ENCODE measurements at regions not wholly inside any gene's neighbourhood (a gene's known extent, or its start where the extent isn't known, plus 50 kb on each side); places are given as distances from the start of the nearest gene placed in this dataset.

DNA sequence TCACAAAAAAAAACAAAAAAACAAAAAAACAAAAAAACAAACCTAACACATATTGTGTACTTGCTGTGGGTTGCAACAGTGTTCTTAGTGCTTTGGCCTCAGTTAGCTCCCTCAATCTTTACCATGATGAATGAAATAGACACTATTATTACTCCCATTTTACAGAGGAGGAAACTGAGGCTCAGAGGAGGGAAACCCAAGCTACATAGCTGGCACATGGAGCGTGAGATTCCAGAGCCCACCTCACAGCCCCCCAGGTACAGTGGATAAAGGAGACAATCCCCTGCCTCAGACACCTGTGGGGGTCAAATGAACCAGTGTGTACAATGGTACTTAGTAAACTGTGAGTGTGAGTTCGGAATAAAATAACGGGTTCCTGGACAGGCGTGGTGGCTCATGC is 104.9 kb upstream of the SMAD3 start:
- Histone ChIP-seq H2BK15ac (ENCODE audit: low read depth, low read length) (no peak overlapping the region), H2AFZ (ENCODE audit: low read length) (no peak overlapping the region), H3K18ac (ENCODE audit: insufficient read length, low read depth, low read length) (no peak overlapping the region), H2BK120ac (ENCODE audit: low read depth, low read length, poor library complexity, severe bottlenecking) (no peak overlapping the region), H2BK20ac (ENCODE audit: low read depth, low read length, poor library complexity, severe bottlenecking) (no peak overlapping the region), H3K56ac (ENCODE audit: insufficient read length, low read depth, low read length) (no peak overlapping the region), H4K8ac (replicated peaks; ENCODE audit: insufficient read length, low read depth, low read length) (no peak overlapping the region), H3K79me2 (ENCODE audit: insufficient read depth, low read length) (no peaks in the 10 kb centered on the region), H3K23me2 (ENCODE audit: insufficient read length, low read depth, low read length, poor library complexity, severe bottlenecking) (no peaks in the 10 kb centered on the region), H2BK5ac (ENCODE audit: insufficient read length, low read length) (no peak overlapping the region), H3T11ph (ENCODE audit: low read length) (no peak overlapping the region), H3K4me2 (ENCODE audit: insufficient read depth, insufficient read length, low read length) (no peak overlapping the region), H3K79me1 (ENCODE audit: insufficient read depth, low read depth, low read length, poor library complexity, severe bottlenecking) (no peaks in the 10 kb centered on the region), H2BK12ac (ENCODE audit: insufficient read length, low read depth, low read length) (no peak overlapping the region), H3K4ac (ENCODE audit: low read depth, low read length) (no peak overlapping the region), H3K27me3 (ENCODE audit: insufficient read depth, low read length) (no peaks in the 10 kb centered on the region), H3K4me1 (ENCODE audit: insufficient read depth, low read length) (no peaks in the 10 kb centered on the region), H3K27ac (ENCODE audit: insufficient read length, low read depth, low read length) (no peak overlapping the region), H3K9ac (ENCODE audit: extremely low read depth, insufficient read length, low read length) (no peak overlapping the region), H4K5ac (ENCODE audit: insufficient read length, low read depth, low read length) (no peak overlapping the region), H3K23ac (ENCODE audit: insufficient read length, low read depth, low read length) (no peak overlapping the region), H3K9me3 (ENCODE audit: control insufficient read depth, low read depth, low read length) (no peaks in the 10 kb centered on the region), H4K91ac (ENCODE audit: insufficient read length, low read depth, low read length) (no peak overlapping the region), H4K20me1 (ENCODE audit: control insufficient read depth, insufficient read depth, insufficient read length) (no peaks in the 10 kb centered on the region), H3K14ac (ENCODE audit: insufficient read depth, low read length) (no peak overlapping the region), H2AK5ac (ENCODE audit: insufficient read length, low read length) (no peak overlapping the region)
- Mint-ChIP-seq H3K4me1 (peaks cover 13 to 20% of the 10 kb centered on the region in 2 experiments), H3K4me3 (no peak overlapping the region), H3K36me3 (ENCODE audit: insufficient read depth in 1 of 3, low read depth in 3 of 3) (no peaks in the 10 kb centered on the region), H3K9me3 (no peaks in the 10 kb centered on the region), H3K27ac (no peak overlapping the region), H3K27me3 (ENCODE audit: low read depth) (peaks cover 4% of the 10 kb centered on the region)
- no CpG with 5 or more reads among the region's 4 CpGs for WGBS (ENCODE audit: extremely low coverage, insufficient read length, low lambda C conversion rate)
- TF ChIP-seq, protein P1, sequence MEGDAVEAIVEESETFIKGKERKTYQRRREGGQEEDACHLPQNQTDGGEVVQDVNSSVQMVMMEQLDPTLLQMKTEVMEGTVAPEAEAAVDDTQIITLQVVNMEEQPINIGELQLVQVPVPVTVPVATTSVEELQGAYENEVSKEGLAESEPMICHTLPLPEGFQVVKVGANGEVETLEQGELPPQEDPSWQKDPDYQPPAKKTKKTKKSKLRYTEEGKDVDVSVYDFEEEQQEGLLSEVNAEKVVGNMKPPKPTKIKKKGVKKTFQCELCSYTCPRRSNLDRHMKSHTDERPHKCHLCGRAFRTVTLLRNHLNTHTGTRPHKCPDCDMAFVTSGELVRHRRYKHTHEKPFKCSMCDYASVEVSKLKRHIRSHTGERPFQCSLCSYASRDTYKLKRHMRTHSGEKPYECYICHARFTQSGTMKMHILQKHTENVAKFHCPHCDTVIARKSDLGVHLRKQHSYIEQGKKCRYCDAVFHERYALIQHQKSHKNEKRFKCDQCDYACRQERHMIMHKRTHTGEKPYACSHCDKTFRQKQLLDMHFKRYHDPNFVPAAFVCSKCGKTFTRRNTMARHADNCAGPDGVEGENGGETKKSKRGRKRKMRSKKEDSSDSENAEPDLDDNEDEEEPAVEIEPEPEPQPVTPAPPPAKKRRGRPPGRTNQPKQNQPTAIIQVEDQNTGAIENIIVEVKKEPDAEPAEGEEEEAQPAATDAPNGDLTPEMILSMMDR (conservative IDR thresholded peaks at IDR 0.05), result no peak
- no peak for DNase-seq

Measured in H9 (cell line).